ENCODE measurements at regions not wholly inside any gene's neighbourhood (a gene's known extent, or its start where the extent isn't known, plus 50 kb on each side); places are given as distances from the start of the nearest gene placed in this dataset.

GRCh38 chr13:75919660-75920199, 283.6 kb downstream of the LMO7 start:
- no peak for DNase-seq

DNA sequence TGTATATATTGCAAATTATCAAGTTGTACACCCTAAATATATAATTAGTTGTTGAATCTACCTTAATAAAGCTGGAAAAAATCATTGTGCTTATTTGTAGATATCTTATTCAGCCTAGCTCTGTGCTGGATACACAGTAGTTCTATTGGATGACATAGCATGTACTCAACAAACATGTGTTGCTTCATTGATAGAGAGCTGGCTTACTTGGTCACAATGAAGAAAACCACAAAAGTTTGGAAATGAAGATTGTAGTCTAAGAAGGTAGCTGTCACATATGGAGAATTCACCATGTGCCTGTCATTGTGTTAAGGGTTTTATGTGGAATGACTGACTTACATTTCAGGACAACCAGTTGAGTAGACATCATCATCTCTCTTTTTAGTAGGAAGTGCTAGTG, 278.9 kb downstream of the LMO7 start:
- no peak for DNase-seq

GRCh38 chr13:75913925-75914324, 277.8 kb downstream of the LMO7 start:
- DNase-seq: no peak

DNA sequence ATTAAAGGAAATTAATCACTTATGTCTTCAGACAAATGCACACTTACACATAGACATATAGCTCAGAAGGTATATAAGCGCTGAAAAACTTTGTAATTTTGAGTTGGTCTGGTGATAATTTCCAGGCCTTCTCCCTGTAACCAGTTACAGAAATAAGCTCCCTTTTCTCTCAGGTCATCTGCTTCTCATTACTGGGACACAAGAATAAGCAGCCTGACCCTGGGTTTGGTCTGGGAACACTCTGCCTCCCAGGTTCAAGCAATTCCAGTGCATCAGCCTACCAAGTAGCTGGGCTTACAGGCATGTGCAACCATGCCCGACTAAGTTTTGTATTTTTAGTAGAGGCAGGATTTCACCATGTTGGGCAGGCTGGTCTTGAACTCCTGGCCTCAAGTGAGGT, 274.5 kb downstream of the LMO7 start:
- DNase-seq: no peak

All from fibroblast of skin of right biceps (primary cell).